H1 (cell line): ENCODE measurements at regions not wholly inside any gene's neighbourhood (a gene's known extent, or its start where the extent isn't known, plus 50 kb on each side); places are given as distances from the start of the nearest gene placed in this dataset.

Experiments used
- BRCA1 ChIP-seq: IDR thresholded peaks from 2 replicates; pipeline ENCODE4 v1.6.1; 2012; ENCODE audit warnings: low read depth, low read length, improper control_type of control experiment
- GTF2F1 ChIP-seq: IDR thresholded peaks from 2 replicates; pipeline ENCODE4 v1.6.1; 2012; ENCODE audit warnings: low read depth, low read length, improper control_type of control experiment, borderline replicate concordance
- JUND ChIP-seq: IDR thresholded peaks from 2 replicates; pipeline ENCODE4 v1.6.1; 2011; ENCODE audit warnings: mild to moderate bottlenecking, improper control_type of control experiment, low read length
- POLR2A ChIP-seq, 2 experiments: IDR thresholded peaks; 1 replicate in 1 of 2; 2 replicates in 1 of 2; pipeline ENCODE4 v1.6.1; 2011; ENCODE audit warnings: low read depth in 2 of 2, low read length in 2 of 2, mild to moderate bottlenecking in 2 of 2; ENCODE audit errors: control extremely low read depth in 1 of 2
- RAD21 ChIP-seq, 2 experiments: IDR thresholded peaks in 1 of 2; conservative IDR thresholded peaks in 1 of 2; 2 replicates each; pipeline ENCODE4 v1.6.1; 2011; ENCODE audit warnings: low read depth in 2 of 2, low read length in 2 of 2, improper control_type of control experiment in 1 of 2, inconsistent platforms in 1 of 2, mild to moderate bottlenecking in 1 of 2, moderate library complexity in 1 of 2
- TCF12 ChIP-seq: IDR thresholded peaks from 2 replicates; pipeline ENCODE4 v1.6.1; 2011; ENCODE audit warnings: low read depth, mild to moderate bottlenecking, low read length
- TF ChIP-seq, protein P1 (sequence below): IDR thresholded peaks from 2 replicates; pipeline ENCODE4 v1.6.1; 2011; ENCODE audit warnings: low read depth, mild to moderate bottlenecking, low read length; ENCODE audit not compliant: insufficient read depth
- TF ChIP-seq, protein P2 (sequence below), 3 experiments: IDR thresholded peaks; 1 replicate in 2 of 3; 2 replicates in 1 of 3; pipeline versions ENCODE4 v1.5.1 to v1.6.1; 2011; ENCODE audit warnings: low read length in 3 of 3, mild to moderate bottlenecking in 3 of 3, inconsistent platforms in 2 of 3, low read depth in 1 of 3, moderate library complexity in 1 of 3; ENCODE audit not compliant: insufficient read depth in 1 of 3; ENCODE audit errors: control extremely low read depth in 1 of 3

DNA sequence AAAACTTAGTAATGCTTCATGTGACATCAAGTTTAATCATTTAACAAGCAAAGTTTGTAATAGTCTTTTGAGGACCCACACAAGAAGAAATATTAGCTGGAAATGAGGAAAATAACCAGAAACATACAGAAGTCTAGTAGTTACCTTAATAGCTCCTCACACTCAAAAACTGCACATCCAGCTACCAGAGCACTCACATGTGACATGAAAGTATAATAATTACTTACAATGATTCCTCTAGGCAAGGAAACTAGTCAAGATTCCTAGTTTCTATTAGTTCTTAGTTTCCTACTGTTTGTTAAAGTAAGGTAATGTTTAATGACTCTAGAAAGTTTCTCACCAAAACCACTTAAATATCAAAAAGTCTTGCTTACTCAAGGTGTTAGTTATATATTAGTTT is 335.8 kb downstream of the RAD51AP2 start:
- TF ChIP-seq, protein P1, sequence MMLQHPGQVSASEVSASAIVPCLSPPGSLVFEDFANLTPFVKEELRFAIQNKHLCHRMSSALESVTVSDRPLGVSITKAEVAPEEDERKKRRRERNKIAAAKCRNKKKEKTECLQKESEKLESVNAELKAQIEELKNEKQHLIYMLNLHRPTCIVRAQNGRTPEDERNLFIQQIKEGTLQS = no peak
- TF ChIP-seq POLR2A (IDR thresholded peaks at IDR 0.05; ENCODE audit: control extremely low read depth in 1 of 2, low read depth in 2 of 2, low read length in 2 of 2) = no peak
- no peak for TF ChIP-seq JUND
- TF ChIP-seq BRCA1 = no peak
- TF ChIP-seq GTF2F1 = no peak
- no peak for TF ChIP-seq TCF12
- TF ChIP-seq, protein P2, sequence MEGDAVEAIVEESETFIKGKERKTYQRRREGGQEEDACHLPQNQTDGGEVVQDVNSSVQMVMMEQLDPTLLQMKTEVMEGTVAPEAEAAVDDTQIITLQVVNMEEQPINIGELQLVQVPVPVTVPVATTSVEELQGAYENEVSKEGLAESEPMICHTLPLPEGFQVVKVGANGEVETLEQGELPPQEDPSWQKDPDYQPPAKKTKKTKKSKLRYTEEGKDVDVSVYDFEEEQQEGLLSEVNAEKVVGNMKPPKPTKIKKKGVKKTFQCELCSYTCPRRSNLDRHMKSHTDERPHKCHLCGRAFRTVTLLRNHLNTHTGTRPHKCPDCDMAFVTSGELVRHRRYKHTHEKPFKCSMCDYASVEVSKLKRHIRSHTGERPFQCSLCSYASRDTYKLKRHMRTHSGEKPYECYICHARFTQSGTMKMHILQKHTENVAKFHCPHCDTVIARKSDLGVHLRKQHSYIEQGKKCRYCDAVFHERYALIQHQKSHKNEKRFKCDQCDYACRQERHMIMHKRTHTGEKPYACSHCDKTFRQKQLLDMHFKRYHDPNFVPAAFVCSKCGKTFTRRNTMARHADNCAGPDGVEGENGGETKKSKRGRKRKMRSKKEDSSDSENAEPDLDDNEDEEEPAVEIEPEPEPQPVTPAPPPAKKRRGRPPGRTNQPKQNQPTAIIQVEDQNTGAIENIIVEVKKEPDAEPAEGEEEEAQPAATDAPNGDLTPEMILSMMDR (IDR thresholded peaks at IDR 0.05; ENCODE audit: control extremely low read depth in 1 of 3, insufficient read depth in 1 of 3, low read depth in 1 of 3, low read length in 3 of 3) = no peak
- TF ChIP-seq RAD21 (IDR thresholded peaks at IDR 0.05 in 1 of 2, conservative IDR thresholded peaks at IDR 0.05 in 1 of 2; ENCODE audit: low read depth in 2 of 2, low read length in 2 of 2) = no peak
